A549 (cell line): ENCODE measurements at regions not wholly inside any gene's neighbourhood (a gene's known extent, or its start where the extent isn't known, plus 50 kb on each side); places are given as distances from the start of the nearest gene placed in this dataset.

ENCODE experiments used
- ATOH8 ChIP-seq: fragments of 250-450 bp; sonication (Bioruptor Pico); IDR thresholded peaks from 2 replicates; pipeline ENCODE4 v1.5.0; 2020; ENCODE audit warnings: low read depth, mild to moderate bottlenecking, moderate library complexity
- CEBPB ChIP-seq, 2 experiments: fragments of >200 bp in 1 of 2; sonication (Bioruptor Twin) in 1 of 2; formaldehyde crosslinking in 1 of 2; IDR thresholded peaks; 2 replicates each; pipeline ENCODE4 v1.6.1; 2012 to 2016
- CTCF ChIP-seq: fragments of >200 bp; sonication (Bioruptor Twin); formaldehyde crosslinking; IDR thresholded peaks from 3 replicates; pipeline ENCODE4 v1.5.1; 2016
- EP300 ChIP-seq, 2 experiments: fragments of >200 bp; sonication (Bioruptor Twin); formaldehyde crosslinking; IDR thresholded peaks; 2 replicates in 1 of 2; 3 replicates in 1 of 2; pipeline ENCODE4 v1.6.1; 2016 to 2017
- ESRRA ChIP-seq: fragments of 150-350 bp; IDR thresholded peaks from 2 replicates; pipeline ENCODE4 v1.6.1; 2014; ENCODE audit warnings: mild to moderate bottlenecking, low read length, borderline replicate concordance
- HDAC2 ChIP-seq: fragments of 200-600 bp; sonication (generic); IDR thresholded peaks from 2 replicates; pipeline ENCODE4 v1.6.1; 2016
- HMGXB4 ChIP-seq: fragments of 250-450 bp; sonication (Bioruptor Pico); IDR thresholded peaks from 2 replicates; pipeline ENCODE4 v1.5.0; 2021; ENCODE audit warnings: mild to moderate bottlenecking, moderate library complexity, borderline replicate concordance
- NPAS2 ChIP-seq: fragments of 250-450 bp; sonication (Bioruptor Pico); IDR thresholded peaks from 2 replicates; pipeline ENCODE4 v1.8.0; 2022; ENCODE audit warnings: mild to moderate bottlenecking, moderate library complexity, borderline replicate concordance
- PHF8 ChIP-seq: fragments of 200-600 bp; sonication (generic); IDR thresholded peaks from 2 replicates; pipeline ENCODE4 v1.6.1; 2016; ENCODE audit warnings: low read depth, mild to moderate bottlenecking, antibody characterized with exemption, moderate library complexity, borderline replicate concordance
- POLR2A ChIP-seq: IDR thresholded peaks from 2 replicates; pipeline ENCODE4 v1.6.1; 2012; ENCODE audit warnings: mild to moderate bottlenecking, low read length
- POLR2AphosphoS2 ChIP-seq: conservative IDR thresholded peaks from 2 replicates; pipeline ENCODE4 v1.6.1; 2012; ENCODE audit warnings: low read length, improper control_type of control experiment, inconsistent platforms
- RFX5 ChIP-seq: fragments of 450-650 bp; IDR thresholded peaks from 2 replicates; pipeline ENCODE4 v1.7.1; 2014; ENCODE audit warnings: antibody characterized with exemption, mild to moderate bottlenecking, moderate library complexity
- TF ChIP-seq, protein P1 (sequence below): IDR thresholded peaks from 2 replicates; pipeline ENCODE4 v1.6.1; 2012; ENCODE audit warnings: low read depth, borderline replicate concordance

- TF ChIP-seq HMGXB4 (CRISPR knock-in tag) (no peak), POLR2A (no peak), CEBPB (IDR thresholded peaks at IDR 0.05) (no peak), CTCF (no peak), EP300 (IDR thresholded peaks at IDR 0.05) (no peak), HDAC2 (no peak), NPAS2 (CRISPR knock-in tag) (no peak), ESRRA (no peak), RFX5 (no peak), ATOH8 (no peak), POLR2AphosphoS2 (no peak), PHF8 (no peak)
- TF ChIP-seq, protein P1, sequence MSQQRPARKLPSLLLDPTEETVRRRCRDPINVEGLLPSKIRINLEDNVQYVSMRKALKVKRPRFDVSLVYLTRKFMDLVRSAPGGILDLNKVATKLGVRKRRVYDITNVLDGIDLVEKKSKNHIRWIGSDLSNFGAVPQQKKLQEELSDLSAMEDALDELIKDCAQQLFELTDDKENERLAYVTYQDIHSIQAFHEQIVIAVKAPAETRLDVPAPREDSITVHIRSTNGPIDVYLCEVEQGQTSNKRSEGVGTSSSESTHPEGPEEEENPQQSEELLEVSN: no peak
Observed at GRCh38 chr3:102133376-102133775, 284.1 kb downstream of the NFKBIZ start.
